ENCODE measurements at regions not wholly inside any gene's neighbourhood (a gene's known extent, or its start where the extent isn't known, plus 50 kb on each side); places are given as distances from the start of the nearest gene placed in this dataset.

- Histone ChIP-seq H3K4me1 (ENCODE audit: control insufficient read depth in 2 of 2, insufficient read depth in 1 of 2, low read depth in 1 of 2, low read length in 2 of 2) (peaks cover 18% of the 10 kb centered on the region in 2 donors), H3K18ac (ENCODE audit: low read length) (no peak overlapping the region), H3K4me3 (ENCODE audit: low read length in 2 of 2) (no peak overlapping the region), H2BK5ac (ENCODE audit: low read length) (no peak overlapping the region), H2BK120ac (ENCODE audit: low read depth, low read length) (no peak overlapping the region), H3K79me1 (ENCODE audit: low read depth, low read length) (no peaks in the 10 kb centered on the region), H3K9ac (ENCODE audit: low read depth, low read length, poor library complexity) (no peak overlapping the region), H3K4ac (ENCODE audit: low read length) (no peak overlapping the region), H4K91ac (ENCODE audit: low read depth, low read length, poor library complexity) (no peak overlapping the region), H3K4me2 (ENCODE audit: insufficient read depth, low read length, poor library complexity, severe bottlenecking) (no peak overlapping the region), H3K9me3 (replicated peaks in 1 of 2; ENCODE audit: control insufficient read depth in 2 of 2, insufficient read depth in 1 of 2, low read depth in 1 of 2, low read length in 2 of 2) (no peaks in the 10 kb centered on the region), H4K8ac (ENCODE audit: low read depth, low read length) (no peak overlapping the region), H2AFZ (ENCODE audit: low read length) (peak overlapping the region; percentile 17), H3K23ac (ENCODE audit: low read depth, low read length, poor library complexity) (no peak overlapping the region), H3K27me3 (ENCODE audit: control insufficient read depth in 3 of 3, insufficient read depth in 3 of 3, low read depth in 1 of 3, low read length in 3 of 3) (no peaks in the 10 kb centered on the region), H3K36me3 (replicated peaks in 1 of 2; ENCODE audit: control insufficient read depth in 2 of 2, insufficient read depth in 2 of 2, low read length in 2 of 2) (no peaks in the 10 kb centered on the region), H3K14ac (ENCODE audit: low read length) (no peak overlapping the region), H2BK15ac (ENCODE audit: low read length) (no peak overlapping the region), H2AK5ac (ENCODE audit: low read depth, low read length) (no peak overlapping the region), H3K27ac (replicated peaks; ENCODE audit: low read length) (no peak overlapping the region), H2BK12ac (ENCODE audit: low read length) (no peak overlapping the region)
- no peak for DNase-seq (ENCODE audit: low spot score)
- 96 to 100% methylated on average over 1 of the region's 4 CpGs for WGBS, 2 donors (ENCODE audit: extremely low coverage in 2 of 2, insufficient read length in 2 of 2, insufficient replicate concordance in 1 of 2)
Measured at GRCh38 chr3:66602237-66602636, 101.4 kb upstream of the LRIG1 start.

- Histone ChIP-seq H3K9ac (ENCODE audit: low read depth, low read length, poor library complexity) (no peak overlapping the region), H2BK5ac (ENCODE audit: low read length) (no peak overlapping the region), H3K4ac (ENCODE audit: low read length) (no peak overlapping the region), H3K79me1 (ENCODE audit: low read depth, low read length) (no peaks in the 10 kb centered on the region), H3K23ac (ENCODE audit: low read depth, low read length, poor library complexity) (no peak overlapping the region), H4K91ac (ENCODE audit: low read depth, low read length, poor library complexity) (no peak overlapping the region), H4K8ac (ENCODE audit: low read depth, low read length) (no peak overlapping the region), H3K9me3 (replicated peaks in 1 of 2; ENCODE audit: control insufficient read depth in 2 of 2, insufficient read depth in 1 of 2, low read depth in 1 of 2, low read length in 2 of 2) (no peaks in the 10 kb centered on the region), H3K18ac (ENCODE audit: low read length) (no peak overlapping the region), H2BK15ac (ENCODE audit: low read length) (no peak overlapping the region), H2BK12ac (ENCODE audit: low read length) (no peak overlapping the region), H3K27me3 (ENCODE audit: control insufficient read depth in 3 of 3, insufficient read depth in 3 of 3, low read depth in 1 of 3, low read length in 3 of 3) (no peaks in the 10 kb centered on the region), H2BK120ac (ENCODE audit: low read depth, low read length) (no peak overlapping the region), H3K4me2 (ENCODE audit: insufficient read depth, low read length, poor library complexity, severe bottlenecking) (no peak overlapping the region), H3K4me1 (ENCODE audit: control insufficient read depth in 2 of 2, insufficient read depth in 1 of 2, low read depth in 1 of 2, low read length in 2 of 2) (peaks cover 15 to 17% of the 10 kb centered on the region in 2 donors), H3K36me3 (replicated peaks in 1 of 2; ENCODE audit: control insufficient read depth in 2 of 2, insufficient read depth in 2 of 2, low read length in 2 of 2) (no peaks in the 10 kb centered on the region), H2AK5ac (ENCODE audit: low read depth, low read length) (no peak overlapping the region), H3K14ac (ENCODE audit: low read length) (no peak overlapping the region), H2AFZ (ENCODE audit: low read length) (no peak overlapping the region), H3K4me3 (ENCODE audit: low read length in 2 of 2) (no peak overlapping the region), H3K27ac (replicated peaks; ENCODE audit: low read length) (no peak overlapping the region)
- WGBS, 2 donors (ENCODE audit: extremely low coverage in 2 of 2, insufficient read length in 2 of 2, insufficient replicate concordance in 1 of 2): no CpG with 5 or more reads among the region's 5 CpGs
- no peak for DNase-seq (ENCODE audit: low spot score)
Measured at GRCh38 chr3:66602691-66603090, 101.9 kb upstream of the LRIG1 start.

- no peak overlapping the region for H4K91ac ChIP-seq (ENCODE audit: low read depth, low read length, poor library complexity)
- H3K36me3 ChIP-seq (replicated peaks in 1 of 2; ENCODE audit: control insufficient read depth in 2 of 2, insufficient read depth in 2 of 2, low read length in 2 of 2): no peaks in the 10 kb centered on the region
- DNase-seq (ENCODE audit: low spot score): no peak
- no peak overlapping the region for H3K4ac ChIP-seq (ENCODE audit: low read length)
- H2BK12ac ChIP-seq (ENCODE audit: low read length): no peak overlapping the region
- no peak overlapping the region for H3K4me3 ChIP-seq (ENCODE audit: low read length in 2 of 2)
- H4K8ac ChIP-seq (ENCODE audit: low read depth, low read length): no peak overlapping the region
- H3K18ac ChIP-seq (ENCODE audit: low read length): no peak overlapping the region
- no peak overlapping the region for H2BK120ac ChIP-seq (ENCODE audit: low read depth, low read length)
- no peaks in the 10 kb centered on the region for H3K9me3 ChIP-seq (replicated peaks in 1 of 2; ENCODE audit: control insufficient read depth in 2 of 2, insufficient read depth in 1 of 2, low read depth in 1 of 2, low read length in 2 of 2)
- H3K27ac ChIP-seq (replicated peaks; ENCODE audit: low read length): no peak overlapping the region
- H3K4me2 ChIP-seq (ENCODE audit: insufficient read depth, low read length, poor library complexity, severe bottlenecking): no peak overlapping the region
- H2AFZ ChIP-seq (ENCODE audit: low read length): no peak overlapping the region
- H2BK15ac ChIP-seq (ENCODE audit: low read length): no peak overlapping the region
- no peak overlapping the region for H3K23ac ChIP-seq (ENCODE audit: low read depth, low read length, poor library complexity)
- no peaks in the 10 kb centered on the region for H3K27me3 ChIP-seq (ENCODE audit: control insufficient read depth in 3 of 3, insufficient read depth in 3 of 3, low read depth in 1 of 3, low read length in 3 of 3)
- WGBS, 2 donors (ENCODE audit: extremely low coverage in 2 of 2, insufficient read length in 2 of 2, insufficient replicate concordance in 1 of 2): no CpG with 5 or more reads among the region's 4 CpGs
- no peak overlapping the region for H3K9ac ChIP-seq (ENCODE audit: low read depth, low read length, poor library complexity)
- H3K14ac ChIP-seq (ENCODE audit: low read length): no peak overlapping the region
- H2BK5ac ChIP-seq (ENCODE audit: low read length): no peak overlapping the region
- no peak overlapping the region for H2AK5ac ChIP-seq (ENCODE audit: low read depth, low read length)
- H3K4me1 ChIP-seq (ENCODE audit: control insufficient read depth in 2 of 2, insufficient read depth in 1 of 2, low read depth in 1 of 2, low read length in 2 of 2): peaks cover 10 to 15% of the 10 kb centered on the region in 2 donors
- H3K79me1 ChIP-seq (ENCODE audit: low read depth, low read length): no peaks in the 10 kb centered on the region
Measured at GRCh38 chr3:66603151-66603611, 102.4 kb upstream of the LRIG1 start.

- no peak overlapping the region for H2AK5ac ChIP-seq (ENCODE audit: low read depth, low read length)
- no peak overlapping the region for H2BK12ac ChIP-seq (ENCODE audit: low read length)
- H3K9me3 ChIP-seq (replicated peaks in 1 of 2; ENCODE audit: control insufficient read depth in 2 of 2, insufficient read depth in 1 of 2, low read depth in 1 of 2, low read length in 2 of 2): peaks cover 0 to 5% of the 10 kb centered on the region in 2 donors
- H3K79me1 ChIP-seq (ENCODE audit: low read depth, low read length): no peaks in the 10 kb centered on the region
- H3K27me3 ChIP-seq (ENCODE audit: control insufficient read depth in 3 of 3, insufficient read depth in 3 of 3, low read depth in 1 of 3, low read length in 3 of 3): no peaks in the 10 kb centered on the region
- H2BK120ac ChIP-seq (ENCODE audit: low read depth, low read length): no peak overlapping the region
- no peak overlapping the region for H3K14ac ChIP-seq (ENCODE audit: low read length)
- H3K18ac ChIP-seq (ENCODE audit: low read length): no peak overlapping the region
- no peak overlapping the region for H3K23ac ChIP-seq (ENCODE audit: low read depth, low read length, poor library complexity)
- H2AFZ ChIP-seq (ENCODE audit: low read length): no peak overlapping the region
- H4K8ac ChIP-seq (ENCODE audit: low read depth, low read length): no peak overlapping the region
- no peak overlapping the region for H3K4me3 ChIP-seq (ENCODE audit: low read length in 2 of 2)
- no peak overlapping the region for H3K27ac ChIP-seq (replicated peaks; ENCODE audit: low read length)
- peaks cover 10 to 14% of the 10 kb centered on the region in 2 donors for H3K4me1 ChIP-seq (ENCODE audit: control insufficient read depth in 2 of 2, insufficient read depth in 1 of 2, low read depth in 1 of 2, low read length in 2 of 2)
- whole genome bisulfite sequencing, 2 donors (ENCODE audit: extremely low coverage in 2 of 2, insufficient read length in 2 of 2, insufficient replicate concordance in 1 of 2): no CpG with 5 or more reads among the region's 1 CpG
- H3K9ac ChIP-seq (ENCODE audit: low read depth, low read length, poor library complexity): no peak overlapping the region
- no peaks in the 10 kb centered on the region for H3K36me3 ChIP-seq (replicated peaks in 1 of 2; ENCODE audit: control insufficient read depth in 2 of 2, insufficient read depth in 2 of 2, low read length in 2 of 2)
- no peak overlapping the region for H2BK15ac ChIP-seq (ENCODE audit: low read length)
- no peak overlapping the region for H3K4me2 ChIP-seq (ENCODE audit: insufficient read depth, low read length, poor library complexity, severe bottlenecking)
- no peak overlapping the region for H3K4ac ChIP-seq (ENCODE audit: low read length)
- H2BK5ac ChIP-seq (ENCODE audit: low read length): no peak overlapping the region
- no peak for DNase-seq (ENCODE audit: low spot score)
- no peak overlapping the region for H4K91ac ChIP-seq (ENCODE audit: low read depth, low read length, poor library complexity)
Measured at GRCh38 chr3:66604481-66604880, 103.7 kb upstream of the LRIG1 start.

Measured in neuronal stem cell (in vitro differentiated cells).